Stimulated activated naive CD8-positive, alpha-beta T cell treated with anti-CD3 and anti-CD28 coated beads, Interleukin-15, Interleukin-2, amounts not matched to agents 100 U/mL and 50 U/mL, for 24 hours (primary cell): ENCODE measurements at regions not wholly inside any gene's neighbourhood (a gene's known extent, or its start where the extent isn't known, plus 50 kb on each side); places are given as distances from the start of the nearest gene placed in this dataset.

ENCODE experiments used
- ATAC-seq: fragments of 150-1000 bp; cut with Tn5 transposase; one replicate; pipeline ENCODE4 v1.10.0; 2021
- DNase-seq: peaks from one replicate; pipeline ENCODE4 v3.0.0; 2021

GRCh38 chr2:181389524-181389923 is 67.7 kb upstream of the ITGA4 start:
- DNase-seq (no peak), ATAC-seq (no peak)

- no peak for DNase-seq
- ATAC-seq, result no peak
Observed at GRCh38 chr2:181393472-181393871, 63.7 kb upstream of the ITGA4 start.

- DNase-seq (no peak), ATAC-seq (peak; percentile 51)
Observed at GRCh38 chr2:181394741-181395437, 62.3 kb upstream of the ITGA4 start.

- no peak for DNase-seq
- no peak for ATAC-seq
Observed at GRCh38 chr2:181395851-181396250, 61.3 kb upstream of the ITGA4 start.

- DNase-seq (no peak), ATAC-seq (no peak)
Observed at GRCh38 chr2:181396256-181397123, 60.7 kb upstream of the ITGA4 start.

GRCh38 chr2:181397331-181397730 is 59.9 kb upstream of the ITGA4 start:
- DNase-seq (no peak), ATAC-seq (no peak)

- ATAC-seq, result no peak
- DNase-seq, result no peak
Observed at GRCh38 chr2:181398000-181398399, 59.2 kb upstream of the ITGA4 start.

GRCh38 chr2:181399027-181399426 is 58.2 kb upstream of the ITGA4 start:
- DNase-seq (no peak), ATAC-seq (no peak)

- ATAC-seq (no peak), DNase-seq (no peak)
Observed at GRCh38 chr2:181404472-181404871, 52.7 kb upstream of the ITGA4 start.

GRCh38 chr2:181407171-181407570 is 50.0 kb upstream of the ITGA4 start:
- DNase-seq, result no peak
- ATAC-seq, result no peak
